PC-3 (cell line): ENCODE measurements at regions not wholly inside any gene's neighbourhood (a gene's known extent, or its start where the extent isn't known, plus 50 kb on each side); places are given as distances from the start of the nearest gene placed in this dataset.

ENCODE experiments used
- ATAC-seq: fragments of 200-7000 bp; cut with Tn5 transposase; 2 replicates; pipeline ENCODE4 v1.9.1; 2020; ENCODE audit warnings: mild to moderate bottlenecking, moderate library complexity
- BruUV-seq: library from RNA; stranded (reverse); fragments of 400-500 nt; replicated peaks from 2 replicates; lab custom pipeline; 2021; lab: Mats Ljungman, UMichigan
- CTCF ChIA-PET: fragments of 300-600 bp; sonication (Branson Sonifier 250); formaldehyde crosslinking; loops from one replicate; lab custom pipeline; 2022; ENCODE audit warnings: antibody characterized with exemption; lab: Charles Lee
- POLR2A ChIA-PET: fragments of 300-600 bp; sonication (Branson Sonifier 250); formaldehyde crosslinking; loops from one replicate; lab custom pipeline; 2022; ENCODE audit warnings: antibody characterized with exemption; ENCODE audit not compliant: unreplicated experiment; lab: Charles Lee
- DNase-seq: peaks from one replicate; pipeline ENCODE4 v3.0.0-alpha.2; 2015
- H2AFZ ChIP-seq: fragments of 300-600 bp; sonication (generic); 2 replicates; pipeline ENCODE4 v1.6.0; 2016; ENCODE audit warnings: antibody characterized with exemption, low read length
- H3F3A ChIP-seq: fragments of 300-600 bp; sonication (generic); one replicate; pipeline ENCODE4 v1.6.0; 2017; ENCODE audit warnings: antibody characterized with exemption, low read length, control low read depth, mild to moderate bottlenecking; ENCODE audit not compliant: unreplicated experiment
- H3K27ac ChIP-seq: fragments of 300-600 bp; sonication (generic); 2 replicates; pipeline ENCODE4 v1.5.1; 2016; ENCODE audit warnings: mild to moderate bottlenecking, low read length
- H3K27me3 ChIP-seq: fragments of 300-600 bp; sonication (generic); 2 replicates; pipeline ENCODE4 v1.6.1; 2016; ENCODE audit warnings: low read length, mixed read lengths
- H3K36me3 ChIP-seq: fragments of 300-600 bp; sonication (generic); 2 replicates; pipeline ENCODE4 v1.6.1; 2016; ENCODE audit warnings: low read depth, mixed run types, low read length, mixed read lengths
- H3K4me1 ChIP-seq: fragments of 300-600 bp; sonication (generic); 2 replicates; pipeline ENCODE4 v1.5.1; 2016; ENCODE audit warnings: low read length; ENCODE audit not compliant: insufficient read depth
- H3K4me2 ChIP-seq: fragments of 300-600 bp; sonication (generic); 2 replicates; pipeline ENCODE4 v1.6.0; 2016; ENCODE audit warnings: low read length
- H3K4me3 ChIP-seq: fragments of 300-600 bp; sonication (generic); 2 replicates; pipeline ENCODE4 v1.5.1; 2016; ENCODE audit warnings: mild to moderate bottlenecking, low read length, mixed read lengths
- H3K79me2 ChIP-seq: fragments of 300-600 bp; sonication (generic); 2 replicates; pipeline ENCODE4 v1.6.1; 2017; ENCODE audit warnings: low read length, mixed read lengths
- H3K9ac ChIP-seq: fragments of 300-600 bp; sonication (generic); 2 replicates; pipeline ENCODE4 v1.6.0; 2016; ENCODE audit warnings: mild to moderate bottlenecking, low read length
- H3K9me2 ChIP-seq: fragments of 300-600 bp; sonication (generic); replicated peaks from 2 replicates; pipeline ENCODE4 v1.6.1; 2016; ENCODE audit warnings: mixed run types, low read length, mixed read lengths
- H3K9me3 ChIP-seq: fragments of 300-600 bp; sonication (generic); 2 replicates; pipeline ENCODE4 v1.6.1; 2016; ENCODE audit warnings: low read length, mixed read lengths
- H4K20me1 ChIP-seq: fragments of 300-600 bp; sonication (generic); 2 replicates; pipeline ENCODE4 v1.6.1; 2016; ENCODE audit warnings: low read length, mixed read lengths
- EZH2 ChIP-seq: fragments of 300-600 bp; sonication (generic); IDR thresholded peaks from one replicate; pipeline ENCODE4 v1.6.1; 2017; ENCODE audit warnings: antibody characterized with exemption, mild to moderate bottlenecking, low read length; ENCODE audit not compliant: unreplicated experiment
- EZH2phosphoT487 ChIP-seq: fragments of 300-600 bp; sonication (generic); IDR thresholded peaks from 2 replicates; pipeline ENCODE4 v1.6.1; 2018; ENCODE audit warnings: mild to moderate bottlenecking, antibody characterized with exemption, low read length, borderline replicate concordance
- intact Hi-C: fragments of 100-400 bp; cut with micrococcal nuclease; formaldehyde crosslinking; loops from 2 replicates; pipeline ENCODE4 v1.9.0; 2023
- TF ChIP-seq, protein P1 (sequence below): fragments of 300-600 bp; sonication (generic); conservative IDR thresholded peaks from 2 replicates; pipeline ENCODE4 v1.5.1; 2017; ENCODE audit warnings: antibody characterized with exemption, low read depth, mild to moderate bottlenecking, low read length

DNA sequence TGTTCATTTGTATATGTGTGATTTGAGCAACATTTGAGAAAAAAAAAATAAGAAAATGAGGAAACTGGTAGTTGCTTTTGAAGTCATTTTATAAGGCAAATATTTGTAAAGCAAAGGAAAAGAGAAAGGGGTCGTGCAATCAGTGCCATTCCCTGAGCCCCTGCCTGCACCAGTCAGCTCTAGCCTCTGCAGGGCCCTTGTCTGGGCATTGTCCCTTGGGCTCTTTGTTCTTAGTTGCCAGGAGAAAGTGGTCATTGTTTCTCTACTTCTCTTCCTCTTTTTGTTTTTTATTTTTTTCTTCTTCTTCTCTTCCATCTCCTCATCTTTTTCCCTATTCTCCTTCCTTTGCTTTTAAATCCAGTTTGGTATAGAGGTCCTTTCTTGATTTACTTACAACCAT is 175.3 kb upstream of the CREB1 start:
- CTCF ChIA-PET: no interaction called here
- Histone ChIP-seq H3K79me2 (no peaks in the 10 kb centered on the region), H3K36me3 (no peaks in the 10 kb centered on the region), H3F3A (no peaks in the 10 kb centered on the region), H3K27me3 (no peaks in the 10 kb centered on the region), H3K27ac (no peak overlapping the region), H2AFZ (no peak overlapping the region), H3K4me1 (no peaks in the 10 kb centered on the region), H3K9me3 (no peaks in the 10 kb centered on the region), H3K9me2 (no peaks in the 10 kb centered on the region), H4K20me1 (no peaks in the 10 kb centered on the region), H3K4me3 (no peak overlapping the region), H3K4me2 (no peak overlapping the region), H3K9ac (no peak overlapping the region)
- TF ChIP-seq EZH2phosphoT487 (no peak), EZH2 (no peak)
- TF ChIP-seq, protein P1, sequence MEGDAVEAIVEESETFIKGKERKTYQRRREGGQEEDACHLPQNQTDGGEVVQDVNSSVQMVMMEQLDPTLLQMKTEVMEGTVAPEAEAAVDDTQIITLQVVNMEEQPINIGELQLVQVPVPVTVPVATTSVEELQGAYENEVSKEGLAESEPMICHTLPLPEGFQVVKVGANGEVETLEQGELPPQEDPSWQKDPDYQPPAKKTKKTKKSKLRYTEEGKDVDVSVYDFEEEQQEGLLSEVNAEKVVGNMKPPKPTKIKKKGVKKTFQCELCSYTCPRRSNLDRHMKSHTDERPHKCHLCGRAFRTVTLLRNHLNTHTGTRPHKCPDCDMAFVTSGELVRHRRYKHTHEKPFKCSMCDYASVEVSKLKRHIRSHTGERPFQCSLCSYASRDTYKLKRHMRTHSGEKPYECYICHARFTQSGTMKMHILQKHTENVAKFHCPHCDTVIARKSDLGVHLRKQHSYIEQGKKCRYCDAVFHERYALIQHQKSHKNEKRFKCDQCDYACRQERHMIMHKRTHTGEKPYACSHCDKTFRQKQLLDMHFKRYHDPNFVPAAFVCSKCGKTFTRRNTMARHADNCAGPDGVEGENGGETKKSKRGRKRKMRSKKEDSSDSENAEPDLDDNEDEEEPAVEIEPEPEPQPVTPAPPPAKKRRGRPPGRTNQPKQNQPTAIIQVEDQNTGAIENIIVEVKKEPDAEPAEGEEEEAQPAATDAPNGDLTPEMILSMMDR: no peak
- POLR2A ChIA-PET: no interaction called here
- DNase-seq (no peak), ATAC-seq (no peak)
- no TSS peak for BruUV-seq
- intact Hi-C loops: no loop called here

DNA sequence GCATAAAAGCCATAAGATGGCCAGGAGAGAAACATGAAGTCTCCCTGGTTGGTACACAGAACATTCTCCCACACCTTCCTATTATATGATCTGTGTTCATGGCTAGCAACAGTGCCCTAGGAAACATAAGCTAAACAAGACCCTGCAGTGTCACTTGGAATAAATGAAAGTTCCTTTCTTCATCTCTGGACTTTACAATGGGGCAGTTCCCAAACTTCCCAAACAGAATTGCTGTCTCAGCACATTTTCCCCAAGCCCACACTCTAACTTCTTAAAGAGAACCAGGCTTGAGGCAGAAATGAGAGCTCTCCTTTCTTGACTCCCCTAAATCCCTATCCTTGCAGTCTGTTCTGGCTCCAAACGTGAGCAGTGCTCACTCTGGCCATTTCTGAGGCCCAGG is 173.2 kb upstream of the CREB1 start:
- no peak overlapping the region for H3K27ac ChIP-seq
- BruUV-seq: no TSS peak
- H3K36me3 ChIP-seq: no peaks in the 10 kb centered on the region
- H3K9me3 ChIP-seq: no peaks in the 10 kb centered on the region
- TF ChIP-seq EZH2phosphoT487 (no peak), EZH2 (no peak)
- TF ChIP-seq, protein P1: no peak
- CTCF ChIA-PET: no interaction called here
- no peaks in the 10 kb centered on the region for H3K4me1 ChIP-seq
- DNase-seq: no peak
- intact Hi-C loops: no loop called here
- H3K9ac ChIP-seq: no peak overlapping the region
- no peak overlapping the region for H3K4me2 ChIP-seq
- H3K4me3 ChIP-seq: no peak overlapping the region
- H3K27me3 ChIP-seq: no peaks in the 10 kb centered on the region
- no peaks in the 10 kb centered on the region for H4K20me1 ChIP-seq
- POLR2A ChIA-PET: no interaction called here
- H3F3A ChIP-seq: no peaks in the 10 kb centered on the region
- no peaks in the 10 kb centered on the region for H3K79me2 ChIP-seq
- H2AFZ ChIP-seq: no peak overlapping the region
- no peak for ATAC-seq
- no peaks in the 10 kb centered on the region for H3K9me2 ChIP-seq

DNA sequence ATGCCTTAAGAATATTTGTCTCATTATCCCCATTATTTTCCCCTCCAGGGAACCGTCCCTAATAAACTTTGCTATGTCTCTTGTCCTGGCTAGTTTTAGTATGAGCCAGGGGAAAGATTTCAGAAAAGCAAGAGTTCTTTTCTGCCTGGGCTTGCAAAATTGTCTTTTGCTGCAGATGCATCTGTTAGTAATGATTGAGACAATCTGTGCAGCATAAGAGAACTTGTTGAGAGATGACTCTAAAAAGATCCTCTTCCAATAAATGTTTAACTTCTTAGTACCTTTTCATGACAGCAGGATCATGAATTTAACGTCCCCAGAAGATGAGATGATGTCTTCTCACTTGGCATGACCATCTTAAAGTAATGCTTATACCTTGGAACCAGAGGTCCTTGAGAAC is 172.5 kb upstream of the CREB1 start:
- TF ChIP-seq EZH2phosphoT487: no peak
- TF ChIP-seq EZH2: no peak
- TF ChIP-seq, protein P1: no peak
- Histone ChIP-seq H3K36me3 (no peaks in the 10 kb centered on the region), H3K9me2 (no peaks in the 10 kb centered on the region), H3K4me2 (no peak overlapping the region), H4K20me1 (no peaks in the 10 kb centered on the region), H3K4me1 (no peaks in the 10 kb centered on the region), H3K4me3 (no peak overlapping the region), H3K27me3 (no peaks in the 10 kb centered on the region), H3K27ac (no peak overlapping the region), H3F3A (no peaks in the 10 kb centered on the region), H3K79me2 (no peaks in the 10 kb centered on the region), H2AFZ (no peak overlapping the region), H3K9ac (no peak overlapping the region), H3K9me3 (no peaks in the 10 kb centered on the region)
- CTCF ChIA-PET: no interaction called here
- POLR2A ChIA-PET: no interaction called here
- no peak for ATAC-seq
- BruUV-seq: no TSS peak
- intact Hi-C loops: no loop called here
- no peak for DNase-seq
